ENCODE measurements at regions not wholly inside any gene's neighbourhood (a gene's known extent, or its start where the extent isn't known, plus 50 kb on each side); places are given as distances from the start of the nearest gene placed in this dataset.

- H3K9me3 ChIP-seq = no peaks in the 10 kb centered on the region
- Mint-ChIP-seq H3K27me3 (peaks cover 2 to 13% of the 10 kb centered on the region in 2 donors), H3K36me3 (no peaks in the 10 kb centered on the region), H3K27ac (no peak overlapping the region), H3K4me3 (no peak overlapping the region), H3K4me1 (no peaks in the 10 kb centered on the region), H3K9me3 (no peaks in the 10 kb centered on the region)
- H3K27me3 ChIP-seq (replicated peaks in 1 of 2; ENCODE audit: control insufficient read depth in 2 of 2, extremely low read depth in 1 of 2, insufficient read depth in 2 of 2, low read length in 1 of 2) = no peaks in the 10 kb centered on the region
- no peak for ATAC-seq (replicated peaks in 1 of 4)
- H3K4me3 ChIP-seq (ENCODE audit: control insufficient read depth in 1 of 2, extremely low read depth in 1 of 2, low read length in 1 of 2) = no peak overlapping the region
- WGBS (ENCODE audit: insufficient coverage) = no CpG with 5 or more reads among the region's 2 CpGs
- CTCF ChIA-PET = interaction anchor here (0.6 kb wide), 2 partner anchors 462 to 475 kb away, joined by 4 to 7 read pairs; no protein-coding TSS in a partner anchor
- H3K36me3 ChIP-seq (ENCODE audit: control insufficient read depth in 2 of 2, extremely low read depth in 1 of 2, insufficient read depth in 1 of 2, low read length in 1 of 2) = no peaks in the 10 kb centered on the region
- no peak for DNase-seq
- H3K27ac ChIP-seq (ENCODE audit: low read length) = no peak overlapping the region
- no peaks in the 10 kb centered on the region for H3K4me1 ChIP-seq (ENCODE audit: control insufficient read depth in 1 of 2, extremely low read depth in 1 of 2, insufficient read depth in 2 of 2, low read length in 2 of 2)
- POLR2A ChIA-PET = interaction anchor here in 1 of 2 donors (0.6 kb wide), 2 partner anchors 36 to 78 kb away, joined by 6 to 7 read pairs; no protein-coding TSS in a partner anchor
These were observed 775.1 kb downstream of the GATA3 start for GRCh38 chr10:8829592-8829991.

GRCh38 chr10:8830048-8830447 is 775.6 kb downstream of the GATA3 start:
- DNase-seq (no peak), ATAC-seq (replicated peaks in 1 of 4) (no peak)
- no peaks in the 10 kb centered on the region for H3K9me3 Mint-ChIP-seq
- H3K36me3 Mint-ChIP-seq = no peaks in the 10 kb centered on the region
- H3K27me3 ChIP-seq (replicated peaks in 1 of 2; ENCODE audit: control insufficient read depth in 2 of 2, extremely low read depth in 1 of 2, insufficient read depth in 2 of 2, low read length in 1 of 2) = no peaks in the 10 kb centered on the region
- WGBS (ENCODE audit: insufficient coverage) = 93% methylated on average over 2 of the region's 3 CpGs
- no peak overlapping the region for H3K27ac Mint-ChIP-seq
- peaks cover 2 to 13% of the 10 kb centered on the region in 2 donors for H3K27me3 Mint-ChIP-seq
- ChIA-PET CTCF (interaction anchor here (0.6 kb wide), 3 partner anchors 379 to 474 kb away, joined by 4 to 7 read pairs (median 4); no protein-coding TSS in a partner anchor), POLR2A (interaction anchor here in 1 of 2 donors (0.6 kb wide), 2 partner anchors 35 to 78 kb away, joined by 6 to 7 read pairs; no protein-coding TSS in a partner anchor)
- H3K36me3 ChIP-seq (ENCODE audit: control insufficient read depth in 2 of 2, extremely low read depth in 1 of 2, insufficient read depth in 1 of 2, low read length in 1 of 2) = no peaks in the 10 kb centered on the region
- H3K27ac ChIP-seq (ENCODE audit: low read length) = no peak overlapping the region
- no peaks in the 10 kb centered on the region for H3K4me1 Mint-ChIP-seq
- H3K9me3 ChIP-seq = no peaks in the 10 kb centered on the region
- no peaks in the 10 kb centered on the region for H3K4me1 ChIP-seq (ENCODE audit: control insufficient read depth in 1 of 2, extremely low read depth in 1 of 2, insufficient read depth in 2 of 2, low read length in 2 of 2)
- H3K4me3 ChIP-seq (ENCODE audit: control insufficient read depth in 1 of 2, extremely low read depth in 1 of 2, low read length in 1 of 2) = no peak overlapping the region
- no peak overlapping the region for H3K4me3 Mint-ChIP-seq

- no peak overlapping the region for H3K4me3 ChIP-seq (ENCODE audit: control insufficient read depth in 1 of 2, extremely low read depth in 1 of 2, low read length in 1 of 2)
- no peaks in the 10 kb centered on the region for H3K4me1 ChIP-seq (ENCODE audit: control insufficient read depth in 1 of 2, extremely low read depth in 1 of 2, insufficient read depth in 2 of 2, low read length in 2 of 2)
- ATAC-seq (replicated peaks in 1 of 4) (peak in 1 of 4 experiments; percentile 41), DNase-seq (no peak)
- CTCF ChIA-PET = interaction anchor here in 1 of 2 donors (0.6 kb wide), 1 partner anchor 380 kb away, joined by 4 read pairs; no protein-coding TSS in a partner anchor
- H3K36me3 ChIP-seq (ENCODE audit: control insufficient read depth in 2 of 2, extremely low read depth in 1 of 2, insufficient read depth in 1 of 2, low read length in 1 of 2) = no peaks in the 10 kb centered on the region
- H3K27ac ChIP-seq (ENCODE audit: low read length) = no peak overlapping the region
- no peaks in the 10 kb centered on the region for H3K36me3 Mint-ChIP-seq
- POLR2A ChIA-PET = no interaction called here
- H3K27me3 ChIP-seq (replicated peaks in 1 of 2; ENCODE audit: control insufficient read depth in 2 of 2, extremely low read depth in 1 of 2, insufficient read depth in 2 of 2, low read length in 1 of 2) = no peaks in the 10 kb centered on the region
- H3K4me3 Mint-ChIP-seq = no peak overlapping the region
- no peaks in the 10 kb centered on the region for H3K9me3 ChIP-seq
- H3K4me1 Mint-ChIP-seq = no peaks in the 10 kb centered on the region
- H3K27ac Mint-ChIP-seq = no peak overlapping the region
- peaks cover 2 to 9% of the 10 kb centered on the region in 2 donors for H3K27me3 Mint-ChIP-seq
- H3K9me3 Mint-ChIP-seq = no peaks in the 10 kb centered on the region
- WGBS (ENCODE audit: insufficient coverage) = no CpG with 5 or more reads among the region's 1 CpG
These were observed 776.4 kb downstream of the GATA3 start for GRCh38 chr10:8830876-8831275.

GRCh38 chr10:8835453-8836167 is 781.1 kb downstream of the GATA3 start:
- Mint-ChIP-seq H3K4me1 (no peaks in the 10 kb centered on the region), H3K27ac (no peak overlapping the region), H3K4me3 (no peak overlapping the region), H3K27me3 (peaks cover 2 to 11% of the 10 kb centered on the region in 2 donors), H3K36me3 (no peaks in the 10 kb centered on the region), H3K9me3 (peaks cover 0 to 6% (median 4%) of the 10 kb centered on the region in 3 donors)
- Histone ChIP-seq H3K27ac (ENCODE audit: low read length) (no peak overlapping the region), H3K9me3 (no peaks in the 10 kb centered on the region), H3K27me3 (replicated peaks in 1 of 2; ENCODE audit: control insufficient read depth in 2 of 2, extremely low read depth in 1 of 2, insufficient read depth in 2 of 2, low read length in 1 of 2) (no peaks in the 10 kb centered on the region), H3K36me3 (ENCODE audit: control insufficient read depth in 2 of 2, extremely low read depth in 1 of 2, insufficient read depth in 1 of 2, low read length in 1 of 2) (no peaks in the 10 kb centered on the region), H3K4me1 (ENCODE audit: control insufficient read depth in 1 of 2, extremely low read depth in 1 of 2, insufficient read depth in 2 of 2, low read length in 2 of 2) (no peaks in the 10 kb centered on the region), H3K4me3 (ENCODE audit: control insufficient read depth in 1 of 2, extremely low read depth in 1 of 2, low read length in 1 of 2) (no peak overlapping the region)
- DNase-seq = no peak
- ChIA-PET CTCF (no interaction called here), POLR2A (no interaction called here)
- ATAC-seq (replicated peaks in 1 of 4) = no peak
- WGBS (ENCODE audit: insufficient coverage) = no CpG with 5 or more reads among the region's 5 CpGs

GRCh38 chr10:8840356-8840755 is 785.9 kb downstream of the GATA3 start:
- no peak for DNase-seq
- Mint-ChIP-seq H3K9me3 (peaks cover 10 to 25% (median 13%) of the 10 kb centered on the region in 3 donors), H3K36me3 (no peaks in the 10 kb centered on the region), H3K4me1 (no peaks in the 10 kb centered on the region), H3K27me3 (peaks cover 3 to 8% of the 10 kb centered on the region in 2 donors), H3K27ac (no peak overlapping the region), H3K4me3 (no peak overlapping the region)
- ATAC-seq (replicated peaks in 1 of 4) = no peak
- Histone ChIP-seq H3K4me3 (ENCODE audit: control insufficient read depth in 1 of 2, extremely low read depth in 1 of 2, low read length in 1 of 2) (no peak overlapping the region), H3K4me1 (ENCODE audit: control insufficient read depth in 1 of 2, extremely low read depth in 1 of 2, insufficient read depth in 2 of 2, low read length in 2 of 2) (no peaks in the 10 kb centered on the region), H3K27me3 (replicated peaks in 1 of 2; ENCODE audit: control insufficient read depth in 2 of 2, extremely low read depth in 1 of 2, insufficient read depth in 2 of 2, low read length in 1 of 2) (no peaks in the 10 kb centered on the region), H3K27ac (ENCODE audit: low read length) (no peak overlapping the region), H3K36me3 (ENCODE audit: control insufficient read depth in 2 of 2, extremely low read depth in 1 of 2, insufficient read depth in 1 of 2, low read length in 1 of 2) (no peaks in the 10 kb centered on the region), H3K9me3 (no peaks in the 10 kb centered on the region)
- ChIA-PET CTCF (no interaction called here), POLR2A (no interaction called here)
- WGBS (ENCODE audit: insufficient coverage) = 81% methylated on average over 3 of the region's 5 CpGs

GRCh38 chr10:8844141-8844540 is 789.7 kb downstream of the GATA3 start:
- Histone ChIP-seq H3K4me3 (ENCODE audit: control insufficient read depth in 1 of 2, extremely low read depth in 1 of 2, low read length in 1 of 2) (no peak overlapping the region), H3K27me3 (replicated peaks in 1 of 2; ENCODE audit: control insufficient read depth in 2 of 2, extremely low read depth in 1 of 2, insufficient read depth in 2 of 2, low read length in 1 of 2) (peaks cover 0 to 5% of the 10 kb centered on the region in 2 experiments), H3K4me1 (ENCODE audit: control insufficient read depth in 1 of 2, extremely low read depth in 1 of 2, insufficient read depth in 2 of 2, low read length in 2 of 2) (no peaks in the 10 kb centered on the region), H3K36me3 (ENCODE audit: control insufficient read depth in 2 of 2, extremely low read depth in 1 of 2, insufficient read depth in 1 of 2, low read length in 1 of 2) (no peaks in the 10 kb centered on the region), H3K9me3 (no peaks in the 10 kb centered on the region), H3K27ac (ENCODE audit: low read length) (no peak overlapping the region)
- H3K4me3 Mint-ChIP-seq = no peak overlapping the region
- H3K27ac Mint-ChIP-seq = no peak overlapping the region
- ChIA-PET CTCF (interaction anchor here in 1 of 2 donors (0.6 kb wide), 1 partner anchor 9 kb away, joined by 6 read pairs; no protein-coding TSS in a partner anchor), POLR2A (no interaction called here)
- peaks cover 7 to 10% of the 10 kb centered on the region in 2 donors for H3K27me3 Mint-ChIP-seq
- peaks cover 10 to 21% (median 10%) of the 10 kb centered on the region in 3 donors for H3K9me3 Mint-ChIP-seq
- DNase-seq (no peak), ATAC-seq (replicated peaks in 1 of 4) (no peak)
- H3K4me1 Mint-ChIP-seq = no peaks in the 10 kb centered on the region
- H3K36me3 Mint-ChIP-seq = no peaks in the 10 kb centered on the region
